T-helper 2 cell (primary cell): ENCODE measurements at regions not wholly inside any gene's neighbourhood (a gene's known extent, or its start where the extent isn't known, plus 50 kb on each side); places are given as distances from the start of the nearest gene placed in this dataset.

Experiments used
- DNase-seq, 5 experiments: peaks; one replicate each; pipeline versions ENCODE4 v3.0.0 to v3.0.0-alpha.2; 2012 to 2022

GRCh38 chr7:25638590-25639244 lies 410.4 kb upstream of the NPVF start:
- no peak for DNase-seq

- no peak for DNase-seq
Observed at GRCh38 chr7:25642849-25643248, 414.6 kb upstream of the NPVF start.

GRCh38 chr7:25643286-25643685 lies 415.0 kb upstream of the NPVF start:
- no peak for DNase-seq

GRCh38 chr7:25643770-25644394 lies 415.6 kb upstream of the NPVF start:
- DNase-seq = no peak

- no peak for DNase-seq
Observed at GRCh38 chr7:25646726-25647413, 418.6 kb upstream of the NPVF start.

GRCh38 chr7:25647872-25648271 lies 419.6 kb upstream of the NPVF start:
- DNase-seq = no peak

GRCh38 chr7:25652366-25652765 lies 424.1 kb upstream of the NPVF start:
- DNase-seq = no peak

- no peak for DNase-seq
Observed at GRCh38 chr7:25653384-25653783, 425.1 kb upstream of the NPVF start.

- DNase-seq = peak in 1 of 5 experiments; percentile 9
Observed at GRCh38 chr7:25656071-25656470, 427.8 kb upstream of the NPVF start.

- no peak for DNase-seq
Observed at GRCh38 chr7:25656581-25657026, 428.3 kb upstream of the NPVF start.

GRCh38 chr7:25658375-25658774 lies 430.1 kb upstream of the NPVF start:
- DNase-seq = no peak

- no peak for DNase-seq
Observed at GRCh38 chr7:25659841-25660240, 431.6 kb upstream of the NPVF start.

GRCh38 chr7:25662841-25663800 lies 434.8 kb upstream of the NPVF start:
- no peak for DNase-seq

- no peak for DNase-seq
Observed at GRCh38 chr7:25663877-25664276, 435.6 kb upstream of the NPVF start.

- DNase-seq = peak in 1 of 5 experiments; percentile 19
Observed at GRCh38 chr7:25664593-25664992, 436.3 kb upstream of the NPVF start.

- no peak for DNase-seq
Observed at GRCh38 chr7:25665374-25665773, 437.1 kb upstream of the NPVF start.

GRCh38 chr7:25665903-25666670 lies 437.8 kb upstream of the NPVF start:
- DNase-seq = no peak

- DNase-seq = no peak
Observed at GRCh38 chr7:25666671-25667060, 438.4 kb upstream of the NPVF start.

- DNase-seq = no peak
Observed at GRCh38 chr7:25669281-25669781, 441.0 kb upstream of the NPVF start.

GRCh38 chr7:25669961-25670841 lies 441.9 kb upstream of the NPVF start:
- DNase-seq = no peak

GRCh38 chr7:25671111-25671510 lies 442.8 kb upstream of the NPVF start:
- no peak for DNase-seq
